NCI-H345 (cell line): ENCODE measurements at regions not wholly inside any gene's neighbourhood (a gene's known extent, or its start where the extent isn't known, plus 50 kb on each side); places are given as distances from the start of the nearest gene placed in this dataset.
"Not testable (repeated sequence)": the region's sequence is repeated elsewhere in the genome, so short reads cannot be mapped to it uniquely, and the experiment has no call there.

Source experiments
- DNase-seq: peaks from one replicate; lab custom pipeline; 2025; lab: John Stamatoyannopoulos, UW

GRCh38 chr14:71396050-71396677 is 488.9 kb downstream of the PCNX1 start:
- no peak for DNase-seq

DNA sequence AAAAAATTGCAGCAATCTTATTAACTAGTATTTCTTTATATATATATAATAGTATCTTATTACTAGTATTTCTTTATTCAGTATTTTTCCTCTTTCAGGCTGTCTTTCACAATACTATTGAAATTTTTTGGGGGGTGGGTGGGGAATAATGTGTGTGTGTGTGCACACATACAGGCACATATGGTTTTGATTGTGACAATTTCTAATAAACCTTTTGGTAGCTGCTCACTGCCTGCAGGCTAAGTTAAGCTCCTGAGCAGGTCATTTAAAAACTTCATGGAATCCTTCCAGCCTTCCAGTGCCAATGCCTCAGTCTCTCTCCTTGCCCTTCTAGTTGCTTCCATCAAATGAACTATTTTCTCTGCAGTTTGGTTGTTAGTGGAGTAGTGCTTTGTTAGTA is 490.1 kb downstream of the PCNX1 start:
- DNase-seq = no peak

- no peak for DNase-seq
These were observed 491.2 kb downstream of the PCNX1 start for GRCh38 chr14:71398450-71398849.

DNA sequence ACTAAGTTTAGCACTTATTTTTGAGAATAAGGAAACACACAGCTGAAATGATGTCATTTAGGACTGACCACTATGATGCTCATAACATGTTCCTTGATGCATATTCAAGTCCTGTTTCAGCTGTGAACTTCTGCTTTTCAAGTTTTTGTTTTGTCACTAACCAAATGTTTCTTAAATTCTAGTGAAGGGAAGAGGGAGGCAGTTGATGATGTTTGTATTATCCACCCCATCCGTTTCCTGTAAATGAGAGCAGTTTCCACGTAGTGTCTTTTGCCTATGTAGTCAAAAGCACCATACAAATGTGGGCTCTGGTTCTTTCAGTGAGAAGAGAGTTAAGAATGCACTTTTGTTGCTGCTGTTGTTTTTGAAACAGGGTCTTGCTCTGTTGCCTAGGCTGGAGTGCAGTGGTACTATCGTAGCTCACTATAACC is 491.8 kb downstream of the PCNX1 start:
- no peak for DNase-seq

DNA sequence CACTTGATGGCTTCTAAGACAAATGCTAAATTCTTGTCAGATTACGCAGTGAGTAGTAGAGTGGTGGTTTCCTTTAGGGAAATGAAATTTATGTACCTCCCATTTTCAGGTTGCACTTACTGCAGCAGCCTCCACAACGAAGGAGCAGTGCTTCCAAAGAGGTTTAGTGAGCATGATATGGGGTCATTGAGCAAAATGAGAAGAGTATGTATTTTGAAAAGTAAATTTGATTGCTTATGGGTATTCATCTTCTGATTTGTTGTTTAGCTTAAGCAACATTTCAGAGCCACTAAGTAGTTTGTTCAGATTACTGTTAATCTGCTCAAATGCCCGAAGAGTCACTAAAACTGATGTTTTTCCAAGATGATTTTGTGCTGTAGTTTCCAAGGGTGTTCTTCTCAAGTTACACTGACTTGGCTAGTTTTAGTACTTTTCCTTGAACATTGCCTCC is 493.6 kb downstream of the PCNX1 start:
- no peak for DNase-seq

GRCh38 chr14:71402415-71402814 is 495.2 kb downstream of the PCNX1 start:
- not testable (repeated sequence) for DNase-seq

GRCh38 chr14:71403656-71404055 is 496.4 kb downstream of the PCNX1 start:
- DNase-seq = no peak

GRCh38 chr14:71405676-71406075 is 498.4 kb downstream of the PCNX1 start:
- no peak for DNase-seq

DNA sequence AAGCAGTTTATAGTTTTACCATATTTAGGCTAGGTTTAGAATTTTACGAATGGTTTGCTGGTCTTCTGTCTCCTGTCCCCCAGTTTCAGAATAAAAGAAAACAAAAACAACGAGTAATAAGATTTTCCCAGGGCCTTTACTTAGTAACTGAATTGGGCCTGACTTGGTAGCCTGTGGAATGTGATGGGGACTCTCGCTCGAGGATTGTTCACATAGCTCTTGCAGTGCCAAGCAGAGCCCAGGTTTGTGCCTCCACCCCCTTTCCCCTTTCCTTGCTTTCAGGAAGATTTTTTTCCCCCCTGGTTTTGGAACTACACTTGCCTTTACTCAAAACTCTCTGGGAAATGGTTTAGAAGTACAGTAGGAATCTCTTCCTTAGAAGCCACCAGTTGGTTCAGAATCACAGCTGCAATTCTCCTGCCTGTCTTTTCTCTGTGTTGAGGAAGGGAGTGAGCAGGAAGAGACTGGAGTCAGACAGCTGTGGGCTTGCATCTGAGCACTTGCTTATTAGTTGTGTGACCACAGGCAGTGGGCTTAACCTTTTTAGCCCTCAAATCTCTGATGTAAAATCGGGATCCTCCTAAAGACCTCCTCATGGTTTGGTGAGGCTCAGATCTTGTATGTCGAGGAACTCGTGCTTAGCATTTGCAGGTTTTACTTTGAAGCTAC is 501.2 kb downstream of the PCNX1 start:
- no peak for DNase-seq

DNA sequence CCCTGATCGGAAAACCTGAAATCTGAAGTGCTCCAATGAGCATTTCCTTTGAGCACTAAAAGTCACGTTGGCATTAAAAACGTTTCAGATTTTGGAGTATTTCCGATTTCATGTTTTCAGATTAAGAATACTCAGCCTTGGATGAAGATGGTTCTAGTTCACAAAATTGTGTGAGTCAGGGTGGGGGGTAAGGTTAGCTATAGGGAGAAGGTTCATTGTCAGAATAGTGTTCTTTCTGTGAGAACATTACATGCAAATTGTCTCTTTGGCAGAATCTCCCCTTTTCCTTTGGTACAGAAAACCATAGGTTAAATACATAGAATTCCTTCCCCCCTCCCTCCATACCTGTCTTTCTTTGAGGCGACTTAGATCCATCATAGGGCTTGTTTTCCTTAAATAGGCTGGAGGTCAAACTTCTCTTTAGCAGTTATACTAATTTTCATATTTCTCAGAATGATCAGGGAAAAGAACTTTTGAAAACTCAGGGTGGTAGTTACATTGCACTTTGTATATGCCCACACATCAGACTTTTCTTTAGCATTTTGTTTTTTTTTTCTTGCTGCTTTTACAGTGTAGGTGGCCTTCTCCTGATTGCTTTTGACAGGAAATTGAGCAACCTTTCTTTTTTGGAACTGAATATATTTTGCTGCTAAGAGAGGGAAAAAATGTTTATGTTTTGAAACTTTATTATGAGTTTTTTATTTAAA is 503.5 kb downstream of the PCNX1 start:
- DNase-seq = no peak

- DNase-seq = no peak
These were observed 504.0 kb downstream of the PCNX1 start for GRCh38 chr14:71411285-71411595.

GRCh38 chr14:71411738-71412137 is 504.5 kb downstream of the PCNX1 start:
- DNase-seq = no peak

GRCh38 chr14:71414631-71415403 is 507.6 kb downstream of the PCNX1 start:
- no peak for DNase-seq

DNA sequence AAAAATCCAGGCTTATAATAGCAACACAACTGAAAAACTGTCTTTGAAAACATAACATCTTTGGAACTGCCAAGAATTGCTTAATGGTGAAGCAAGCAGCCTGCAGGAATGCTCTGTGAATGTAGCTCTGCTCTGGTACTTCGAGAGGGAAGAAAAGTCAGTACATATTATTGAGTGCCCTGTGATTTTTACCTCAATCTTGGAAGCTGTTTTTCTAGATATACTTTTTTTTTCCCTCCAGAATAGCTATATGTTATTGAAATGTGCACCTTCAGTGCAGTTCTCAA is 508.1 kb downstream of the PCNX1 start:
- DNase-seq = no peak

GRCh38 chr14:71416392-71416791 is 509.1 kb downstream of the PCNX1 start:
- DNase-seq = no peak

GRCh38 chr14:71418532-71419245 is 511.4 kb downstream of the PCNX1 start:
- DNase-seq = no peak

GRCh38 chr14:71423481-71423880 is 508.7 kb upstream of the RGS6 start:
- DNase-seq = no peak

DNA sequence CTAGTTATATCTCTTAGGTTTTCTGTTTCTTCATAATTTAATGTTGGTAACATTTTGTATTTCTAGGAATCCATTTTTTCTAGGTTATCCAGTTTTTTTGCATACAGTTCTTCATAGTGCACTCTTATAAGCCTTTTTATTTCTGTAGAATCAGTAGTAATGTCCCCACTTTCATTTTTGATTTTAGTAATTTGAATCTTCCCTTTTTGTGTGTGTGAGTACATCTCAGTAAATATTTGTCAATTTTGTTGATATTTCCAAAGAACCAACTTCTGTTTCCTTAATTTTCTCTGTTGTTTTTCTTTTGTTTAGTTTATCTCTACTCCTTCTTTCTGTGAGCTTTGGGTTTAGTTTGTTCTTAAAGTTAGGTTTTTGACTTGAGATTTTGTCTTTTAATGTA is 507.3 kb upstream of the RGS6 start:
- no peak for DNase-seq

GRCh38 chr14:71426001-71426400 is 506.2 kb upstream of the RGS6 start:
- DNase-seq = no peak

DNA sequence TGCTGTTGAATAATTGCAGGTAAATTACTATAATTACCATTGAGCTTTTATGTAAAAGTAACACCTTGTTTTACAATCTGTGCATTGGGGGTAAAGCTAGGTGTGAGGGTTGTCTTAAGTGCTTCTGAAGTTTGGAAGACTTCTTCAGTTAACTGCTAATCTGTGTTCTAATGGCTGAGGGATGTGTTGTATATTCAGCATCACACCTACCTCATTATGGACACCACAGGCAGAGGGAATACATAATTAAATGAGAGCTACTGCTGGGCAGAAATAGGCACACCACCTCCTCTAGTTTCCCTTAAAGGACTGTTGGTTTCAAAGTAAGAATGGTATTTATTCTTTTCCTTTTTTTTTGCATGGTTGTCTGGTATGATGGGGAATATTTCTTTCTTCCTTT is 502.3 kb upstream of the RGS6 start:
- no peak for DNase-seq

- DNase-seq = no peak
These were observed 501.9 kb upstream of the RGS6 start for GRCh38 chr14:71430321-71430677.

DNA sequence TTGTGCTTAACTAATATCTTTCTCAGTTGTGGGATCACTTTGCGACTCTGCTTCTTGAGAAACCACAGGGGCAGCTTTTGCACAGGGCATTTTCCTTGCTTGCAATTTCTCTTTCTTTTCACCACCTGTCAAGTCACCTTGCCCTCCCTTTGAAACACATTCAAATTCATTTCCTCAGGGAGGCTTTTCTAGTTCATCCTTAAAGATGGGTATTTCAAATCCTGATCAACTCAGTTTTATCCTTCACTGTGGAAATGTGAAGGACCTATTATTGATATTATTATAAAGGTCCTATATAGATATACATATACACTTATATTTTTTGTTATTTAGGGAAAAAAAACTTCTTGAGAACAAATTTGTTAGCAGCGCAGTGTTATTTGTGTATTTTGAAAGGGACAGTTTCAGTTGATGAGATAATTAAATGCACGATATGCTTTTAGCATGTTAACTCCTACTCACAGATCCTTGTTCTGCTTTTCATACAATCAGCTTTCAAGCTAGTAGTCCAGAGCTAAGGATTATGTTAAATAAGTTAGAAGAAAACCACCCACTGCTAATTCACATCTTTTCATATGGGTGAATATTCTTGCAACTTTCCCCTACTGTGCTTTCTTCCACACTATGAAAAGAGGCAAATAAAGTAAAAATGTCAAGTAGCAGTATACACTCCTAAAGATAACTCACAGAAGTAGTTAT is 501.4 kb upstream of the RGS6 start:
- no peak for DNase-seq
